ENCODE measurements at regions not wholly inside any gene's neighbourhood (a gene's known extent, or its start where the extent isn't known, plus 50 kb on each side); places are given as distances from the start of the nearest gene placed in this dataset.

DNA sequence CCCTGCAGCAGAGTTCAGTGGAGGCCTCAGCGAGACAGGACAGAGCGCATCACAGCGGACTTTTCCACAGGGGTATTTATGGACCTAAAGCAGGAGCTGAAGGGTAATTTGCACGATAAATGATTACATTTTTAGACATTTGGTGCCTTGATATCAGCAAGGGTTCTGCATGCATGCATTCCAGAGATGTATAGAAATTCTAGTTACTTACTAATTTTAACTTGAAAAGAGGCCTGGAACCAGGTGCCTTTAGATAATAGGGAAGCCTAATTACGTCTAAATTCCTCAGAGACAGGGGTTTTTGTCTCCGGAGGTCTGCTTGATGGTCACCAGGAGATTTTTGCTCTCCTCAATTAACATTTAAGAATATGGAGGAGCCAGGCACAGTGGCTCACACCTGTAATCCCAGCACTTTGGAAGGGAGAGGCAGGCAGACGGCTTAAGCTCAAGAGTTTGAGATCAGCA is 79.8 kb upstream of the MFGE8 start:
- intact Hi-C loops (cut with DNase I): no loop called here
- TF ChIP-seq EP300 (IDR thresholded peaks at IDR 0.05) (no peak), POLR2A (IDR thresholded peaks at IDR 0.05; ENCODE audit: low read depth) (no peak), POLR2AphosphoS5 (IDR thresholded peaks at IDR 0.05) (no peak)
- TF ChIP-seq, protein P1, sequence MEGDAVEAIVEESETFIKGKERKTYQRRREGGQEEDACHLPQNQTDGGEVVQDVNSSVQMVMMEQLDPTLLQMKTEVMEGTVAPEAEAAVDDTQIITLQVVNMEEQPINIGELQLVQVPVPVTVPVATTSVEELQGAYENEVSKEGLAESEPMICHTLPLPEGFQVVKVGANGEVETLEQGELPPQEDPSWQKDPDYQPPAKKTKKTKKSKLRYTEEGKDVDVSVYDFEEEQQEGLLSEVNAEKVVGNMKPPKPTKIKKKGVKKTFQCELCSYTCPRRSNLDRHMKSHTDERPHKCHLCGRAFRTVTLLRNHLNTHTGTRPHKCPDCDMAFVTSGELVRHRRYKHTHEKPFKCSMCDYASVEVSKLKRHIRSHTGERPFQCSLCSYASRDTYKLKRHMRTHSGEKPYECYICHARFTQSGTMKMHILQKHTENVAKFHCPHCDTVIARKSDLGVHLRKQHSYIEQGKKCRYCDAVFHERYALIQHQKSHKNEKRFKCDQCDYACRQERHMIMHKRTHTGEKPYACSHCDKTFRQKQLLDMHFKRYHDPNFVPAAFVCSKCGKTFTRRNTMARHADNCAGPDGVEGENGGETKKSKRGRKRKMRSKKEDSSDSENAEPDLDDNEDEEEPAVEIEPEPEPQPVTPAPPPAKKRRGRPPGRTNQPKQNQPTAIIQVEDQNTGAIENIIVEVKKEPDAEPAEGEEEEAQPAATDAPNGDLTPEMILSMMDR (IDR thresholded peaks at IDR 0.05): no peak
- Histone ChIP-seq H3K9me3 (no peaks in the 10 kb centered on the region), H3K4me1 (peaks cover 0 to 12% (median 0%) of the 10 kb centered on the region in 4 donors), H3K27me3 (no peaks in the 10 kb centered on the region), H3K27ac (replicated peaks in 1 of 4) (no peak overlapping the region), H3K36me3 (no peaks in the 10 kb centered on the region), H3K4me3 (no peak overlapping the region)
- 90% methylated on average over 7 of the region's 7 CpGs for WGBS
- no peak for DNase-seq (ENCODE audit: extremely low spot score)

GRCh38 chr15:88993662-88994061 is 80.5 kb upstream of the MFGE8 start:
- Histone ChIP-seq H3K27ac (replicated peaks in 1 of 4) (no peak overlapping the region), H3K27me3 (no peaks in the 10 kb centered on the region), H3K4me3 (no peak overlapping the region), H3K4me1 (peaks cover 0 to 12% (median 0%) of the 10 kb centered on the region in 4 donors), H3K9me3 (no peaks in the 10 kb centered on the region), H3K36me3 (no peaks in the 10 kb centered on the region)
- intact Hi-C loops (cut with DNase I): no loop called here
- 89% methylated on average over 5 of the region's 5 CpGs for WGBS
- DNase-seq (ENCODE audit: extremely low spot score): no peak
- TF ChIP-seq, protein P1 (IDR thresholded peaks at IDR 0.05): no peak

DNA sequence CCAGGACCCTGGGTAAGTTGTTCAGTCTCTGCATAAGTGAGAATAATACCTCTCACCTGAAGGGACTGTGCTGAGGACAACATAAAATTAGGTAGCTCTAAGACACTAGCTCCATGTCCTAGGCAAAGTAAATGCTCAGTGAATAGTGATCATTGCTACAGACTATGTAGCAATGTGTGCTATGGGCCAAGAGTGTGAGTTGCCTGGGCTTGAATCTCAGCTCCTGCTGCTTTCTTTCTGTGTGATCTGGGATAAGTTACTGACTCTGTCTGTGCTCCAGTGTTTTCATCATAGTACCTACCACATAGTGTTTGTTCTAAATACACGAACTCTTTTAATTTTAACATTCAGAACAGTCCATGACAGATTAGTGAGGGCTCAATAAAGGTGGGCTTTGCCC is 81.1 kb upstream of the MFGE8 start:
- TF ChIP-seq, protein P1 (IDR thresholded peaks at IDR 0.05): no peak
- TF ChIP-seq EP300 (IDR thresholded peaks at IDR 0.05) (no peak), POLR2A (IDR thresholded peaks at IDR 0.05; ENCODE audit: low read depth) (no peak), POLR2AphosphoS5 (IDR thresholded peaks at IDR 0.05) (no peak)
- intact Hi-C loops (cut with DNase I): no loop called here
- Histone ChIP-seq H3K4me1 (peaks cover 0 to 10% (median 0%) of the 10 kb centered on the region in 4 donors), H3K4me3 (no peak overlapping the region), H3K9me3 (no peaks in the 10 kb centered on the region), H3K27me3 (no peaks in the 10 kb centered on the region), H3K36me3 (no peaks in the 10 kb centered on the region), H3K27ac (replicated peaks in 1 of 4) (no peak overlapping the region)
- DNase-seq (ENCODE audit: extremely low spot score): no peak
- WGBS: 100% methylated on average over 1 of the region's 1 CpG

GRCh38 chr15:88995449-88995848 is 82.3 kb upstream of the MFGE8 start:
- no peak overlapping the region for H3K4me3 ChIP-seq
- no peaks in the 10 kb centered on the region for H3K4me1 ChIP-seq
- WGBS: 88% methylated on average over 3 of the region's 3 CpGs
- no peak overlapping the region for H3K27ac ChIP-seq (replicated peaks in 1 of 4)
- H3K36me3 ChIP-seq: no peaks in the 10 kb centered on the region
- DNase-seq (ENCODE audit: extremely low spot score): no peak
- H3K27me3 ChIP-seq: no peaks in the 10 kb centered on the region
- H3K9me3 ChIP-seq: no peaks in the 10 kb centered on the region
- intact Hi-C loops (cut with DNase I): no loop called here
- TF ChIP-seq POLR2A (IDR thresholded peaks at IDR 0.05; ENCODE audit: low read depth) (no peak), EP300 (IDR thresholded peaks at IDR 0.05) (no peak), POLR2AphosphoS5 (IDR thresholded peaks at IDR 0.05) (no peak)
- TF ChIP-seq, protein P1 (IDR thresholded peaks at IDR 0.05): no peak

DNA sequence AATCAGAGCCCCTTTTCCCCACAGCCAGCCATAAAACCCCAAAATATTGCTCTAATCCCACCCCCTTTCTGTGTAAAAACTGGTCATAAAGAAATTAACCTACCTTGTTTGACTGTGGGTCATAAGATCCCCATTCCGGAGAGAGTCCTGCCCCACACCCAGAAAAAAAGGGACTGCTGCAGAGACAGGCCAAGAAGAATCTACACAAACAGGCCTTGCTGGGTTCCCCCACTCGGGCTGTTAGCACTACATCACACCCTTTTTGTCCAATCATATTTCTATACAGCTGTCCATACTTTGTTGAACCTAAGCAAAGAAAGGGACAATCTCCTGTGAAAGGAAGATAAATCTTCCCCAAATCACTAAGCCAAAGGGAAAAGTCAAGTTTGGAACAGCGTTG is 84.4 kb upstream of the MFGE8 start:
- WGBS: 97% methylated on average over 3 of the region's 3 CpGs
- no peak for DNase-seq (ENCODE audit: extremely low spot score)
- no peak for TF ChIP-seq POLR2AphosphoS5 (IDR thresholded peaks at IDR 0.05)
- no peak for TF ChIP-seq EP300 (IDR thresholded peaks at IDR 0.05)
- no peak for TF ChIP-seq POLR2A (IDR thresholded peaks at IDR 0.05; ENCODE audit: low read depth)
- TF ChIP-seq, protein P1 (IDR thresholded peaks at IDR 0.05): no peak
- Histone ChIP-seq H3K9me3 (no peaks in the 10 kb centered on the region), H3K27me3 (no peaks in the 10 kb centered on the region), H3K36me3 (no peaks in the 10 kb centered on the region), H3K4me3 (no peak overlapping the region), H3K4me1 (peaks cover 5 to 10% (median 5%) of the 10 kb centered on the region in 4 donors), H3K27ac (replicated peaks in 1 of 4) (no peak overlapping the region)
- intact Hi-C loops (cut with DNase I): no loop called here

Data from esophagus muscularis mucosa (tissue), 4 donors.